ENCODE measurements at regions not wholly inside any gene's neighbourhood (a gene's known extent, or its start where the extent isn't known, plus 50 kb on each side); places are given as distances from the start of the nearest gene placed in this dataset.

GRCh38 chr4:26255989-26256388 is 64.8 kb upstream of the RBPJ start:
- TF ChIP-seq CTCF (IDR thresholded peaks at IDR 0.05) (no peak), POLR2A (IDR thresholded peaks at IDR 0.05) (no peak)

Measured in vagina (tissue), 2 donors.